ENCODE measurements at regions not wholly inside any gene's neighbourhood (a gene's known extent, or its start where the extent isn't known, plus 50 kb on each side); places are given as distances from the start of the nearest gene placed in this dataset.

GRCh38 chr12:126734296-126734695, 1532.7 kb upstream of the TMEM132C start:
- TF ChIP-seq EZH2 (IDR thresholded peaks at IDR 0.05; ENCODE audit: borderline replicate concordance, low read length) (no peak), CTCF (IDR thresholded peaks at IDR 0.05; ENCODE audit: low read length) (no peak)
